ENCODE measurements at regions not wholly inside any gene's neighbourhood (a gene's known extent, or its start where the extent isn't known, plus 50 kb on each side); places are given as distances from the start of the nearest gene placed in this dataset.

- no peaks in the 10 kb centered on the region for H3K79me2 ChIP-seq (ENCODE audit: insufficient read depth, low read length)
- no TSS peak for BruUV-seq (replicated peaks)
- no peaks in the 10 kb centered on the region for H3K36me3 ChIP-seq (replicated peaks in 1 of 2; ENCODE audit: control insufficient read depth in 1 of 2, insufficient read depth in 2 of 2, low read length in 2 of 2)
- H3K27me3 ChIP-seq (ENCODE audit: control insufficient read depth in 1 of 2, insufficient read depth in 2 of 2, low read length in 2 of 2) = no peaks in the 10 kb centered on the region
- no peak overlapping the region for H3K4me3 ChIP-seq (replicated peaks in 1 of 3; ENCODE audit: insufficient read depth in 1 of 3, low read depth in 2 of 3, low read length in 3 of 3)
- no peak overlapping the region for H3K4me2 ChIP-seq (ENCODE audit: low read depth, low read length)
- H3K27ac ChIP-seq (ENCODE audit: extremely low read length, insufficient read depth, low read length) = no peak overlapping the region
- H2AFZ ChIP-seq (ENCODE audit: low read length) = no peak overlapping the region
- CTCF ChIA-PET (ENCODE audit: low intra/inter-chr PET ratio, low total read pairs) = no interaction called here
- FAIRE-seq (no peak), DNase-seq (ENCODE audit: low spot score) (peak; percentile 2), ATAC-seq (no peak)
- no peak for TF ChIP-seq MTA3 (CRISPR knock-in tag; IDR thresholded peaks at IDR 0.05)
- TF ChIP-seq FIP1L1 (IDR thresholded peaks at IDR 0.05; ENCODE audit: borderline replicate concordance, insufficient read depth, low read depth, low read length) = no peak
- no peak for TF ChIP-seq ZNF746 (CRISPR knock-in tag; IDR thresholded peaks at IDR 0.05)
- TF ChIP-seq IKZF5 (CRISPR knock-in tag; IDR thresholded peaks at IDR 0.05) = no peak
- TF ChIP-seq FOSL2 (CRISPR knock-in tag; IDR thresholded peaks at IDR 0.05) = peak; percentile 10; the same call in 1 of the 2 replicates
- 0% methylated on average over 1 of the region's 1 CpG for WGBS (ENCODE audit: low lambda C conversion rate)
- POLR2A ChIA-PET = no interaction called here
- no peaks in the 10 kb centered on the region for H4K20me1 ChIP-seq (ENCODE audit: insufficient read depth, low read length)
- in situ Hi-C loops (cut with HindIII; ENCODE audit: extremely low pct_ligation_motif_present, low pct_unique_long_range_greater_than_20kb) (no loop called here), intact Hi-C loops (cut with micrococcal nuclease; ENCODE audit: unreplicated experiment) (no loop called here)
- no peak overlapping the region for H3K9ac ChIP-seq (ENCODE audit: insufficient read depth, low read depth, low read length)
- H3K4me1 ChIP-seq (ENCODE audit: insufficient read depth, low read length) = no peaks in the 10 kb centered on the region
- H3K9me3 ChIP-seq (ENCODE audit: low read length) = peaks cover 6% of the 10 kb centered on the region; the same call in 1 of the 2 replicates
These were observed 263.6 kb downstream of the DDX3Y start for GRCh38 chrY:13168257-13168656.
